Trophoblast cell (in vitro differentiated cells and primary cell): ENCODE measurements at regions not wholly inside any gene's neighbourhood (a gene's known extent, or its start where the extent isn't known, plus 50 kb on each side); places are given as distances from the start of the nearest gene placed in this dataset.

ENCODE experiments used
- DNase-seq, 2 donors: peaks; one replicate each; pipeline ENCODE4 v3.0.0-alpha.2; 2016
- H2AFZ ChIP-seq: 2 replicates; pipeline ENCODE4 v1.6.1; 2013; ENCODE audit warnings: low read length, moderate library complexity, mild to moderate bottlenecking; ENCODE audit not compliant: insufficient read depth, poor library complexity
- H2AK5ac ChIP-seq: 2 replicates; pipeline ENCODE4 v1.6.1; 2013; ENCODE audit warnings: mild to moderate bottlenecking, low read length
- H2BK120ac ChIP-seq: 2 replicates; pipeline ENCODE4 v1.6.1; 2013; ENCODE audit warnings: low read length, mild to moderate bottlenecking, moderate library complexity; ENCODE audit not compliant: insufficient read depth, poor library complexity
- H2BK12ac ChIP-seq: 2 replicates; pipeline ENCODE4 v1.6.1; 2013; ENCODE audit warnings: mild to moderate bottlenecking, low read length, moderate library complexity
- H2BK5ac ChIP-seq: 2 replicates; pipeline ENCODE4 v1.6.1; 2013; ENCODE audit warnings: low read length, low read depth, moderate library complexity, mild to moderate bottlenecking; ENCODE audit not compliant: poor library complexity
- H3K14ac ChIP-seq: 2 replicates; pipeline ENCODE4 v1.6.1; 2013; ENCODE audit warnings: mild to moderate bottlenecking, low read length
- H3K18ac ChIP-seq: 2 replicates; pipeline ENCODE4 v1.6.1; 2013; ENCODE audit warnings: mild to moderate bottlenecking, low read length
- H3K23ac ChIP-seq: 2 replicates; pipeline ENCODE4 v1.6.1; 2013; ENCODE audit warnings: low read length
- H3K27ac ChIP-seq: 2 replicates; pipeline ENCODE4 v1.5.1; 2013; ENCODE audit warnings: low read depth, mild to moderate bottlenecking, inconsistent platforms, low read length, moderate library complexity
- H3K27me3 ChIP-seq: 2 replicates; pipeline ENCODE4 v1.6.1; 2013; ENCODE audit warnings: inconsistent platforms, mild to moderate bottlenecking, low read length, moderate library complexity; ENCODE audit not compliant: insufficient read depth
- H3K36me3 ChIP-seq, 2 experiments: 1 replicate in 1 of 2; 2 replicates in 1 of 2; pipeline ENCODE4 v1.6.1; 2013; ENCODE audit warnings: low read length in 2 of 2, mild to moderate bottlenecking in 2 of 2, moderate library complexity in 1 of 2; ENCODE audit not compliant: insufficient read depth in 2 of 2, control insufficient read depth in 1 of 2
- H3K4ac ChIP-seq: 2 replicates; pipeline ENCODE4 v1.6.1; 2013; ENCODE audit warnings: low read depth, mild to moderate bottlenecking, low read length, moderate library complexity
- H3K4me1 ChIP-seq, 2 experiments: 1 replicate in 1 of 2; 2 replicates in 1 of 2; pipeline ENCODE4 v1.6.1; 2013; ENCODE audit warnings: low read length in 2 of 2, mild to moderate bottlenecking in 2 of 2, moderate library complexity in 1 of 2; ENCODE audit not compliant: insufficient read depth in 2 of 2, control insufficient read depth in 1 of 2
- H3K4me2 ChIP-seq: 2 replicates; pipeline ENCODE4 v1.6.1; 2013; ENCODE audit warnings: inconsistent platforms, mild to moderate bottlenecking, low read length, moderate library complexity
- H3K4me3 ChIP-seq: 2 replicates; pipeline ENCODE4 v1.5.1; 2013; ENCODE audit warnings: mild to moderate bottlenecking, low read depth, low read length, inconsistent platforms
- H3K79me1 ChIP-seq: one replicate; pipeline ENCODE4 v1.6.1; 2013; ENCODE audit warnings: low read length
- H3K79me2 ChIP-seq: 2 replicates; pipeline ENCODE4 v1.6.1; 2013; ENCODE audit warnings: low read length, mild to moderate bottlenecking; ENCODE audit not compliant: control insufficient read depth, insufficient read depth, poor library complexity
- H3K9ac ChIP-seq: 2 replicates; pipeline ENCODE4 v1.6.1; 2013; ENCODE audit warnings: mild to moderate bottlenecking, low read length
- H3K9me3 ChIP-seq: 2 replicates; pipeline ENCODE4 v1.6.1; 2013; ENCODE audit warnings: low read depth, mild to moderate bottlenecking, control low read depth, inconsistent platforms, low read length; ENCODE audit not compliant: insufficient read depth
- H4K12ac ChIP-seq: 2 replicates; pipeline ENCODE4 v1.6.1; 2013; ENCODE audit warnings: low read depth, mild to moderate bottlenecking, low read length, moderate library complexity
- H4K8ac ChIP-seq: 2 replicates; pipeline ENCODE4 v1.6.1; 2013; ENCODE audit warnings: low read depth, mild to moderate bottlenecking, low read length, moderate library complexity
- H4K91ac ChIP-seq: one replicate; pipeline ENCODE4 v1.6.1; 2013; ENCODE audit warnings: low read depth, mild to moderate bottlenecking, low read length, moderate library complexity
- WGBS: extraction: QIAGEN DNeasy Blood & Tissue Kit; methylation state at CpG from one replicate; pipeline ENCODE4 v1.1.7; 2013; ENCODE audit warnings: missing lambda C conversion rate; ENCODE audit not compliant: insufficient read length, insufficient coverage; ENCODE audit errors: extremely low coverage; 5-methylcytosine and 5-hydroxymethylcytosine counted together

- Histone ChIP-seq H4K91ac (no peak overlapping the region), H3K9me3 (no peaks in the 10 kb centered on the region), H2AK5ac (no peak overlapping the region), H3K4ac (no peak overlapping the region), H3K79me2 (no peaks in the 10 kb centered on the region), H3K4me3 (no peak overlapping the region), H2AFZ (no peak overlapping the region), H3K14ac (no peak overlapping the region), H3K27me3 (no peaks in the 10 kb centered on the region), H3K4me2 (no peak overlapping the region), H4K8ac (no peak overlapping the region), H3K36me3 (no peaks in the 10 kb centered on the region), H2BK120ac (no peak overlapping the region), H3K9ac (no peak overlapping the region), H4K12ac (no peak overlapping the region), H3K23ac (no peak overlapping the region), H3K4me1 (no peaks in the 10 kb centered on the region), H3K79me1 (no peaks in the 10 kb centered on the region), H2BK12ac (no peak overlapping the region), H2BK5ac (no peak overlapping the region), H3K18ac (no peak overlapping the region), H3K27ac (no peak overlapping the region)
- no peak for DNase-seq
- no CpG with 5 or more reads among the region's 1 CpG for WGBS
These were observed 619.0 kb upstream of the GOLIM4 start for GRCh38 chr3:168714609-168715240.

- H3K79me2 ChIP-seq, result no peaks in the 10 kb centered on the region
These were observed 613.3 kb upstream of the GOLIM4 start for GRCh38 chr3:168709073-168709472.

GRCh38 chr3:168707900-168708299 is 612.2 kb upstream of the GOLIM4 start:
- no peak overlapping the region for H3K4me2 ChIP-seq
- H4K12ac ChIP-seq, result no peak overlapping the region
- no peak overlapping the region for H3K18ac ChIP-seq
- H3K23ac ChIP-seq, result no peak overlapping the region
- no peaks in the 10 kb centered on the region for H3K79me1 ChIP-seq
- H3K4me1 ChIP-seq, result no peaks in the 10 kb centered on the region
- H3K4me3 ChIP-seq, result no peak overlapping the region
- no peak overlapping the region for H4K91ac ChIP-seq
- H2AFZ ChIP-seq, result no peak overlapping the region
- H2BK120ac ChIP-seq, result no peak overlapping the region
- no peak for DNase-seq
- no peaks in the 10 kb centered on the region for H3K36me3 ChIP-seq
- no peaks in the 10 kb centered on the region for H3K27me3 ChIP-seq
- no peak overlapping the region for H2BK5ac ChIP-seq
- no peak overlapping the region for H2BK12ac ChIP-seq
- no peak overlapping the region for H3K27ac ChIP-seq
- H4K8ac ChIP-seq, result no peak overlapping the region
- WGBS, result no CpG with 5 or more reads among the region's 2 CpGs
- no peak overlapping the region for H3K14ac ChIP-seq
- H3K9ac ChIP-seq, result no peak overlapping the region
- H2AK5ac ChIP-seq, result no peak overlapping the region
- H3K79me2 ChIP-seq, result no peaks in the 10 kb centered on the region
- H3K4ac ChIP-seq, result no peak overlapping the region
- no peaks in the 10 kb centered on the region for H3K9me3 ChIP-seq

More at GRCh38 chr3:168709073-168709472, 613.3 kb upstream of the GOLIM4 start:
- Histone ChIP-seq H2AK5ac (no peak overlapping the region), H3K9me3 (no peaks in the 10 kb centered on the region), H2BK120ac (no peak overlapping the region), H3K23ac (no peak overlapping the region), H4K91ac (no peak overlapping the region), H3K18ac (no peak overlapping the region), H3K14ac (no peak overlapping the region), H2BK5ac (no peak overlapping the region), H3K4ac (no peak overlapping the region), H3K79me1 (no peaks in the 10 kb centered on the region), H3K9ac (no peak overlapping the region), H3K4me2 (no peak overlapping the region), H3K36me3 (no peaks in the 10 kb centered on the region), H2BK12ac (no peak overlapping the region), H3K27me3 (no peaks in the 10 kb centered on the region), H2AFZ (no peak overlapping the region), H3K27ac (no peak overlapping the region), H3K4me1 (no peaks in the 10 kb centered on the region), H4K8ac (no peak overlapping the region), H4K12ac (no peak overlapping the region), H3K4me3 (no peak overlapping the region)
- no CpG with 5 or more reads among the region's 9 CpGs for WGBS
- no peak for DNase-seq

GRCh38 chr3:168705412-168705811 is 609.7 kb upstream of the GOLIM4 start:
- no peaks in the 10 kb centered on the region for H3K36me3 ChIP-seq
- no peak overlapping the region for H2AK5ac ChIP-seq
- no peaks in the 10 kb centered on the region for H3K79me1 ChIP-seq
- H4K8ac ChIP-seq, result no peak overlapping the region
- WGBS, result no CpG with 5 or more reads among the region's 3 CpGs
- no peak overlapping the region for H3K4me3 ChIP-seq
- H2BK120ac ChIP-seq, result no peak overlapping the region
- no peaks in the 10 kb centered on the region for H3K27me3 ChIP-seq
- no peak overlapping the region for H4K12ac ChIP-seq
- H3K4me2 ChIP-seq, result no peak overlapping the region
- H3K4me1 ChIP-seq, result no peaks in the 10 kb centered on the region
- H3K4ac ChIP-seq, result no peak overlapping the region
- no peak for DNase-seq
- H3K27ac ChIP-seq, result no peak overlapping the region
- no peak overlapping the region for H2BK12ac ChIP-seq
- H3K14ac ChIP-seq, result no peak overlapping the region
- no peak overlapping the region for H3K9ac ChIP-seq
- H3K9me3 ChIP-seq, result no peaks in the 10 kb centered on the region
- H3K23ac ChIP-seq, result no peak overlapping the region
- no peak overlapping the region for H2AFZ ChIP-seq
- no peaks in the 10 kb centered on the region for H3K79me2 ChIP-seq
- no peak overlapping the region for H3K18ac ChIP-seq
- H4K91ac ChIP-seq, result no peak overlapping the region
- H2BK5ac ChIP-seq, result no peak overlapping the region
